Adrenal gland (tissue), 5 donors: ENCODE measurements at regions not wholly inside any gene's neighbourhood (a gene's known extent, or its start where the extent isn't known, plus 50 kb on each side); places are given as distances from the start of the nearest gene placed in this dataset.

ENCODE experiments used
- POLR2A ChIP-seq, 2 donors: fragments of 450-650 bp; IDR thresholded peaks; one replicate each; pipeline ENCODE4 v1.6.1; 2017; ENCODE audit warnings: antibody characterized with exemption in 2 of 2, mild to moderate bottlenecking in 2 of 2, moderate library complexity in 1 of 2
- TF ChIP-seq, protein P1 (sequence below), 6 experiments: fragments of 450-650 bp in 4 of 6; fragments of 200-600 bp in 2 of 6; sonication (generic) in 1 of 6; IDR thresholded peaks; 1 replicate in 5 of 6; 2 replicates in 1 of 6; pipeline versions ENCODE4 v1.5.1 to v1.8.0; 2016 to 2021; ENCODE audit warnings: antibody characterized with exemption in 6 of 6, mild to moderate bottlenecking in 2 of 6, moderate library complexity in 1 of 6
- donor health status: DM: no; HTN: no; CAD: no.

DNA sequence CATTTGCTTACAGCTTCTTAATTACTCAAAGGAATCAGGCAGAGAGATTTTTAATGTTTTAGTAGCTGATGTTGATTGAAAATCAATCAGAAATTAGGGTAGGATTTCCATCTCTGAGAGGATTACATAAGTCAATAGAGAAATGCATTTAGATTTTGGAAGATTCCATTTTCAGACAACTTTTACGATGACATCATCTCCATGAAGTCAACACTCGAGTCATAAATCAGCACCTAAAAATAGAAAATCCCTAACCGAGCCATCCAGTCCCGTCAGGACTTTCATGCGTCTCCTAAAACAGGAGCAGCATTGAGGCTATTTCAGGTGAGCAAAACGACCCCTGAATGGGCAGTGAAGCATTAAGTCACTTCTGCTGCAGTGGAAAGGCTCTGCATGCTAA lies 279.7 kb upstream of the RNF32 start:
- no peak for TF ChIP-seq POLR2A (IDR thresholded peaks at IDR 0.05)
- TF ChIP-seq, protein P1, sequence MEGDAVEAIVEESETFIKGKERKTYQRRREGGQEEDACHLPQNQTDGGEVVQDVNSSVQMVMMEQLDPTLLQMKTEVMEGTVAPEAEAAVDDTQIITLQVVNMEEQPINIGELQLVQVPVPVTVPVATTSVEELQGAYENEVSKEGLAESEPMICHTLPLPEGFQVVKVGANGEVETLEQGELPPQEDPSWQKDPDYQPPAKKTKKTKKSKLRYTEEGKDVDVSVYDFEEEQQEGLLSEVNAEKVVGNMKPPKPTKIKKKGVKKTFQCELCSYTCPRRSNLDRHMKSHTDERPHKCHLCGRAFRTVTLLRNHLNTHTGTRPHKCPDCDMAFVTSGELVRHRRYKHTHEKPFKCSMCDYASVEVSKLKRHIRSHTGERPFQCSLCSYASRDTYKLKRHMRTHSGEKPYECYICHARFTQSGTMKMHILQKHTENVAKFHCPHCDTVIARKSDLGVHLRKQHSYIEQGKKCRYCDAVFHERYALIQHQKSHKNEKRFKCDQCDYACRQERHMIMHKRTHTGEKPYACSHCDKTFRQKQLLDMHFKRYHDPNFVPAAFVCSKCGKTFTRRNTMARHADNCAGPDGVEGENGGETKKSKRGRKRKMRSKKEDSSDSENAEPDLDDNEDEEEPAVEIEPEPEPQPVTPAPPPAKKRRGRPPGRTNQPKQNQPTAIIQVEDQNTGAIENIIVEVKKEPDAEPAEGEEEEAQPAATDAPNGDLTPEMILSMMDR (IDR thresholded peaks at IDR 0.05) = no peak
